GM12878 (cell line): ENCODE measurements at regions not wholly inside any gene's neighbourhood (a gene's known extent, or its start where the extent isn't known, plus 50 kb on each side); places are given as distances from the start of the nearest gene placed in this dataset.

ENCODE experiments used
- ATAC-seq: fragments of 200-7000 bp; cut with Tn5 transposase; 3 replicates; pipeline ENCODE4 v1.9.1; 2020; ENCODE audit warnings: mild to moderate bottlenecking, moderate library complexity
- BruUV-seq: library from RNA; stranded (reverse); fragments of 400-500 nt; replicated peaks from 2 replicates; lab custom pipeline; 2021; lab: Mats Ljungman, UMichigan
- CTCF ChIA-PET: fragments of 300-600 bp; sonication (Branson Sonifier 250); formaldehyde crosslinking; extraction: SDS; loops from one replicate; lab custom pipeline; 2021; ENCODE audit warnings: inconsistent platforms; lab: Yijun Ruan, JAX
- POLR2A ChIA-PET: fragments of 350-600 bp; formaldehyde crosslinking; extraction: SDS; loops from one replicate; lab custom pipeline; 2021; ENCODE audit warnings: inconsistent platforms; lab: Charles Lee
- RAD21 ChIA-PET: fragments of 300-600 bp; sonication (Branson Sonifier 250); formaldehyde crosslinking; loops from one replicate; lab custom pipeline; 2023; ENCODE audit warnings: antibody characterized with exemption; ENCODE audit not compliant: unreplicated experiment; lab: Charles Lee
- SMC1A ChIA-PET: fragments of 300-600 bp; sonication (Branson Sonifier 250); formaldehyde crosslinking; loops from one replicate; lab custom pipeline; 2023; ENCODE audit not compliant: unreplicated experiment, uncharacterized antibody; lab: Charles Lee
- DNase-seq: peaks from one replicate; pipeline ENCODE4 v3.0.0-alpha.2; 2011; ENCODE audit warnings: low read depth, low spot score
- FAIRE-seq: peaks from 3 replicates; lab custom pipeline; 2011; peaks lifted over from hg19 to GRCh38; lab: Jason Lieb, UNC
- H2AFZ ChIP-seq: 2 replicates; pipeline ENCODE4 v1.6.0; 2011; ENCODE audit warnings: low read depth, low read length, control low read depth; ENCODE audit not compliant: control insufficient read depth
- H3K27ac ChIP-seq: 2 replicates; pipeline ENCODE4 v1.5.1; 2011; ENCODE audit warnings: control low read depth; ENCODE audit not compliant: control insufficient read depth, insufficient read depth
- H3K27me3 ChIP-seq, 2 experiments: replicated peaks in 1 of 2; 2 replicates each; pipeline versions ENCODE4 v1.6.0 to v1.6.1; 2011; ENCODE audit warnings: low read length in 1 of 2; ENCODE audit not compliant: control insufficient read depth in 2 of 2, insufficient read depth in 2 of 2
- H3K36me3 ChIP-seq, 2 experiments: 2 replicates each; pipeline ENCODE4 v1.5.1; 2011; ENCODE audit warnings: low read length in 1 of 2; ENCODE audit not compliant: control insufficient read depth in 2 of 2, insufficient read depth in 2 of 2
- H3K4me1 ChIP-seq: 2 replicates; pipeline ENCODE4 v1.6.1; 2011; ENCODE audit warnings: mild to moderate bottlenecking, low read length, moderate library complexity, mixed read lengths; ENCODE audit not compliant: control insufficient read depth, insufficient read depth
- H3K4me2 ChIP-seq: 2 replicates; pipeline ENCODE4 v1.6.0; 2011; ENCODE audit warnings: control low read depth; ENCODE audit not compliant: control insufficient read depth, insufficient read depth
- H3K4me3 ChIP-seq: fragments of 200-600 bp; sonication (generic); 2 replicates; pipeline ENCODE4 v1.5.1; 2016
- H3K79me2 ChIP-seq: 2 replicates; pipeline ENCODE4 v1.6.0; 2011; ENCODE audit warnings: low read length; ENCODE audit not compliant: control insufficient read depth, insufficient read depth
- H3K9ac ChIP-seq: 2 replicates; pipeline ENCODE4 v1.8.0; 2011; ENCODE audit warnings: low read length, control low read depth, mixed read lengths; ENCODE audit not compliant: control insufficient read depth, insufficient read depth
- H3K9me3 ChIP-seq: replicated peaks from 3 replicates; pipeline ENCODE4 v1.5.1; 2011; ENCODE audit warnings: mild to moderate bottlenecking, low read length; ENCODE audit not compliant: control insufficient read depth, insufficient read depth
- H4K20me1 ChIP-seq: 2 replicates; pipeline ENCODE4 v1.6.0; 2011; ENCODE audit not compliant: control insufficient read depth, insufficient read depth
- BHLHE40 ChIP-seq, 2 experiments: fragments of 450-650 bp in 1 of 2; IDR thresholded peaks; 2 replicates each; pipeline ENCODE4 v1.6.1; 2011 to 2017; ENCODE audit warnings: low read depth in 2 of 2, borderline replicate concordance in 1 of 2, improper control_type of control experiment in 1 of 2, low read length in 1 of 2, mild to moderate bottlenecking in 1 of 2
- CBFB ChIP-seq: IDR thresholded peaks from 2 replicates; pipeline ENCODE4 v1.6.1; 2016; ENCODE audit warnings: antibody characterized with exemption, low read depth
- IKZF2 ChIP-seq, 2 experiments: fragments of 450-650 bp; IDR thresholded peaks; 2 replicates each; pipeline ENCODE4 v1.6.1; 2017; ENCODE audit warnings: mild to moderate bottlenecking in 2 of 2, moderate library complexity in 2 of 2
- NFYB ChIP-seq: IDR thresholded peaks from 2 replicates; pipeline ENCODE4 v1.6.1; 2011; ENCODE audit warnings: low read depth, mild to moderate bottlenecking, low read length, improper control_type of control experiment, moderate library complexity; ENCODE audit not compliant: insufficient read depth
- NR2C1 ChIP-seq: fragments of 450-650 bp; IDR thresholded peaks from 2 replicates; pipeline ENCODE4 v1.6.1; 2017; ENCODE audit warnings: antibody characterized with exemption, mild to moderate bottlenecking, moderate library complexity
- NR2C2 ChIP-seq: IDR thresholded peaks from 2 replicates; pipeline ENCODE4 v1.6.1; 2011; ENCODE audit warnings: borderline replicate concordance, low read depth; ENCODE audit not compliant: control insufficient read depth, insufficient read length
- POLR2AphosphoS2 ChIP-seq: IDR thresholded peaks from 2 replicates; pipeline ENCODE4 v1.6.1; 2011; ENCODE audit warnings: low read depth, mild to moderate bottlenecking, low read length, improper control_type of control experiment, moderate library complexity
- RAD21 ChIP-seq: IDR thresholded peaks from 2 replicates; pipeline ENCODE4 v1.6.1; 2011; ENCODE audit warnings: mild to moderate bottlenecking, low read depth, low read length, moderate library complexity; ENCODE audit not compliant: insufficient read depth
- RBBP5 ChIP-seq: fragments of 200-600 bp; sonication (generic); conservative IDR thresholded peaks from 2 replicates; pipeline ENCODE4 v1.6.1; 2016
- SP1 ChIP-seq: IDR thresholded peaks from one replicate; pipeline ENCODE4 v1.6.1; 2011; ENCODE audit warnings: low read depth, low read length
- SRF ChIP-seq, 2 experiments: IDR thresholded peaks; 2 replicates each; pipeline ENCODE4 v1.6.1; 2011; ENCODE audit warnings: low read depth in 2 of 2, low read length in 2 of 2, mild to moderate bottlenecking in 1 of 2, moderate library complexity in 1 of 2
- TCF3 ChIP-seq: IDR thresholded peaks from 2 replicates; pipeline ENCODE4 v1.6.1; 2012; ENCODE audit warnings: low read depth, mild to moderate bottlenecking, low read length, borderline replicate concordance; ENCODE audit not compliant: insufficient read depth
- USF1 ChIP-seq: IDR thresholded peaks from 2 replicates; pipeline ENCODE4 v1.6.1; 2011; ENCODE audit warnings: borderline replicate concordance, low read depth, mild to moderate bottlenecking, moderate library complexity, mixed read lengths, low read length; ENCODE audit not compliant: insufficient read depth; ENCODE audit errors: extremely low read length
- WRNIP1 ChIP-seq: IDR thresholded peaks from 2 replicates; pipeline ENCODE4 v1.6.1; 2011; ENCODE audit warnings: low read depth, low read length, improper control_type of control experiment, borderline replicate concordance
- ZBTB11 ChIP-seq: fragments of 450-650 bp; formaldehyde crosslinking; IDR thresholded peaks from 2 replicates; pipeline ENCODE4 v1.5.0; 2022; ENCODE audit warnings: mild to moderate bottlenecking, missing genetic modification characterization
- ZNF622 ChIP-seq: fragments of 450-650 bp; IDR thresholded peaks from 2 replicates; pipeline ENCODE4 v1.6.1; 2017; ENCODE audit warnings: mild to moderate bottlenecking, inconsistent platforms
- ZZZ3 ChIP-seq: IDR thresholded peaks from 2 replicates; pipeline ENCODE4 v1.6.1; 2011; ENCODE audit warnings: low read depth; ENCODE audit not compliant: control insufficient read depth, insufficient read length
- WGBS: methylation state at CpG from one replicate; pipeline ENCODE4 v1.1.6; 2016; ENCODE audit warnings: low lambda C conversion rate; ENCODE audit not compliant: insufficient replicate concordance, insufficient coverage; ENCODE audit errors: missing lambda C conversion rate; 5-methylcytosine and 5-hydroxymethylcytosine counted together
- in situ Hi-C: fragments of 300-500 bp; cut with MboI; formaldehyde crosslinking; loops from 9 replicates; pipeline ENCODE4 v1.14.3; 2018; ENCODE audit warnings: mixed read lengths
- intact Hi-C: fragments of 100-400 bp; cut with micrococcal nuclease; formaldehyde crosslinking; loops from one replicate; pipeline ENCODE4 v1.14.2; 2022; ENCODE audit not compliant: unreplicated experiment
- TF ChIP-seq, protein P1 (sequence below): fragments of 450-650 bp; IDR thresholded peaks from 2 replicates; pipeline ENCODE4 v1.6.1; 2017; ENCODE audit warnings: mild to moderate bottlenecking, moderate library complexity

GRCh38 chrX:45381366-45381765, 180.7 kb upstream of the DIPK2B start:
- Histone ChIP-seq H3K4me2 (no peak overlapping the region), H3K4me1 (no peaks in the 10 kb centered on the region), H3K27me3 (no peaks in the 10 kb centered on the region), H3K27ac (no peak overlapping the region), H3K36me3 (no peaks in the 10 kb centered on the region), H3K4me3 (no peak overlapping the region), H4K20me1 (no peaks in the 10 kb centered on the region), H3K9ac (no peak overlapping the region), H3K79me2 (no peaks in the 10 kb centered on the region), H2AFZ (no peak overlapping the region), H3K9me3 (no peaks in the 10 kb centered on the region; the same call in 2 of the 3 replicates)
- in situ Hi-C loops (no loop called here), intact Hi-C loops (no loop called here)
- BruUV-seq = no TSS peak
- POLR2A ChIA-PET = no interaction called here
- SMC1A ChIA-PET = no interaction called here
- CTCF ChIA-PET = no interaction called here
- DNase-seq (no peak), ATAC-seq (no peak), FAIRE-seq (no peak)
- RAD21 ChIA-PET = no interaction called here
- WGBS = 68% methylated on average over 24 of the region's 24 CpGs
- no peak for TF ChIP-seq TCF3
- no peak for TF ChIP-seq NR2C1
- TF ChIP-seq BHLHE40 (IDR thresholded peaks at IDR 0.05; ENCODE audit: borderline replicate concordance in 1 of 2, low read depth in 2 of 2, low read length in 1 of 2) = no peak
- TF ChIP-seq, protein P1, sequence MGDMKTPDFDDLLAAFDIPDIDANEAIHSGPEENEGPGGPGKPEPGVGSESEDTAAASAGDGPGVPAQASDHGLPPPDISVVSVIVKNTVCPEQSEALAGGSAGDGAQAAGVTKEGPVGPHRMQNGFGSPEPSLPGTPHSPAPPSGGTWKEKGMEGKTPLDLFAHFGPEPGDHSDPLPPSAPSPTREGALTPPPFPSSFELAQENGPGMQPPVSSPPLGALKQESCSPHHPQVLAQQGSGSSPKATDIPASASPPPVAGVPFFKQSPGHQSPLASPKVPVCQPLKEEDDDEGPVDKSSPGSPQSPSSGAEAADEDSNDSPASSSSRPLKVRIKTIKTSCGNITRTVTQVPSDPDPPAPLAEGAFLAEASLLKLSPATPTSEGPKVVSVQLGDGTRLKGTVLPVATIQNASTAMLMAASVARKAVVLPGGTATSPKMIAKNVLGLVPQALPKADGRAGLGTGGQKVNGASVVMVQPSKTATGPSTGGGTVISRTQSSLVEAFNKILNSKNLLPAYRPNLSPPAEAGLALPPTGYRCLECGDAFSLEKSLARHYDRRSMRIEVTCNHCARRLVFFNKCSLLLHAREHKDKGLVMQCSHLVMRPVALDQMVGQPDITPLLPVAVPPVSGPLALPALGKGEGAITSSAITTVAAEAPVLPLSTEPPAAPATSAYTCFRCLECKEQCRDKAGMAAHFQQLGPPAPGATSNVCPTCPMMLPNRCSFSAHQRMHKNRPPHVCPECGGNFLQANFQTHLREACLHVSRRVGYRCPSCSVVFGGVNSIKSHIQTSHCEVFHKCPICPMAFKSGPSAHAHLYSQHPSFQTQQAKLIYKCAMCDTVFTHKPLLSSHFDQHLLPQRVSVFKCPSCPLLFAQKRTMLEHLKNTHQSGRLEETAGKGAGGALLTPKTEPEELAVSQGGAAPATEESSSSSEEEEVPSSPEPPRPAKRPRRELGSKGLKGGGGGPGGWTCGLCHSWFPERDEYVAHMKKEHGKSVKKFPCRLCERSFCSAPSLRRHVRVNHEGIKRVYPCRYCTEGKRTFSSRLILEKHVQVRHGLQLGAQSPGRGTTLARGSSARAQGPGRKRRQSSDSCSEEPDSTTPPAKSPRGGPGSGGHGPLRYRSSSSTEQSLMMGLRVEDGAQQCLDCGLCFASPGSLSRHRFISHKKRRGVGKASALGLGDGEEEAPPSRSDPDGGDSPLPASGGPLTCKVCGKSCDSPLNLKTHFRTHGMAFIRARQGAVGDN = no peak
- TF ChIP-seq ZNF622 = no peak
- no peak for TF ChIP-seq NR2C2
- TF ChIP-seq ZZZ3 = no peak
- no peak for TF ChIP-seq CBFB
- no peak for TF ChIP-seq RAD21
- TF ChIP-seq SRF (IDR thresholded peaks at IDR 0.05; ENCODE audit: low read depth in 2 of 2, low read length in 2 of 2) = no peak
- TF ChIP-seq USF1 = no peak
- TF ChIP-seq IKZF2 (IDR thresholded peaks at IDR 0.05) = no peak
- no peak for TF ChIP-seq WRNIP1
- TF ChIP-seq NFYB = no peak
- no peak for TF ChIP-seq ZBTB11
- TF ChIP-seq SP1 = no peak
- TF ChIP-seq RBBP5 = no peak
- no peak for TF ChIP-seq POLR2AphosphoS2
